Fibroblast of the aortic adventitia (primary cell): ENCODE measurements at regions not wholly inside any gene's neighbourhood (a gene's known extent, or its start where the extent isn't known, plus 50 kb on each side); places are given as distances from the start of the nearest gene placed in this dataset.
"Not testable (repeated sequence)": the region's sequence is repeated elsewhere in the genome, so short reads cannot be mapped to it uniquely, and the experiment has no call there.

Experiments
- DNase-seq: peaks from one replicate; pipeline ENCODE4 v3.0.0-alpha.2; 2010; ENCODE audit warnings: low read depth
- H3K4me3 ChIP-seq: 2 replicates; pipeline ENCODE4 v1.5.1; 2011; ENCODE audit warnings: low read depth, mild to moderate bottlenecking, control low read depth, low read length, moderate library complexity
- TF ChIP-seq, protein P1 (sequence below): IDR thresholded peaks from 2 replicates; pipeline ENCODE4 v1.5.1; 2011; ENCODE audit warnings: mild to moderate bottlenecking, low read length, control low read depth, inconsistent platforms; ENCODE audit not compliant: insufficient read depth

DNA sequence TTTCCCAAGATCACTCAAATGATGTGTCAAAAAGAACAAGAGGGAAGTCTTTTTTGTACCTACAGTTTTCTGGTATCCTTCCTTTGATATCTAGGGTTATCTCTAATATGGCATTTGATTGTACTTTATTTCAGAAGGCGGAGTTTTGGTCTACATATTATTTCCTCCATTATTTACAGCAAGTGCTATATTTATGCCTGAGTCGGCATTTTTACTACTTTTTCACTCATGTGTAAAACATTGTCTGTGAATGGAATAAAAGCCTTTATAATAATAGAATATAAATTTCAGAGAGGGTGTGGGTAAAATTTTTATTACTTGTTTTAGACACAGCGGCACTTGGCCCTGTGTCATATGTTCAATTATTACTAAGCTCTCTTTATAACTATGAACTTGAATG is 398.4 kb downstream of the BCKDHB start:
- TF ChIP-seq, protein P1, sequence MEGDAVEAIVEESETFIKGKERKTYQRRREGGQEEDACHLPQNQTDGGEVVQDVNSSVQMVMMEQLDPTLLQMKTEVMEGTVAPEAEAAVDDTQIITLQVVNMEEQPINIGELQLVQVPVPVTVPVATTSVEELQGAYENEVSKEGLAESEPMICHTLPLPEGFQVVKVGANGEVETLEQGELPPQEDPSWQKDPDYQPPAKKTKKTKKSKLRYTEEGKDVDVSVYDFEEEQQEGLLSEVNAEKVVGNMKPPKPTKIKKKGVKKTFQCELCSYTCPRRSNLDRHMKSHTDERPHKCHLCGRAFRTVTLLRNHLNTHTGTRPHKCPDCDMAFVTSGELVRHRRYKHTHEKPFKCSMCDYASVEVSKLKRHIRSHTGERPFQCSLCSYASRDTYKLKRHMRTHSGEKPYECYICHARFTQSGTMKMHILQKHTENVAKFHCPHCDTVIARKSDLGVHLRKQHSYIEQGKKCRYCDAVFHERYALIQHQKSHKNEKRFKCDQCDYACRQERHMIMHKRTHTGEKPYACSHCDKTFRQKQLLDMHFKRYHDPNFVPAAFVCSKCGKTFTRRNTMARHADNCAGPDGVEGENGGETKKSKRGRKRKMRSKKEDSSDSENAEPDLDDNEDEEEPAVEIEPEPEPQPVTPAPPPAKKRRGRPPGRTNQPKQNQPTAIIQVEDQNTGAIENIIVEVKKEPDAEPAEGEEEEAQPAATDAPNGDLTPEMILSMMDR, result no peak
- H3K4me3 ChIP-seq, result no peak overlapping the region
- no peak for DNase-seq

DNA sequence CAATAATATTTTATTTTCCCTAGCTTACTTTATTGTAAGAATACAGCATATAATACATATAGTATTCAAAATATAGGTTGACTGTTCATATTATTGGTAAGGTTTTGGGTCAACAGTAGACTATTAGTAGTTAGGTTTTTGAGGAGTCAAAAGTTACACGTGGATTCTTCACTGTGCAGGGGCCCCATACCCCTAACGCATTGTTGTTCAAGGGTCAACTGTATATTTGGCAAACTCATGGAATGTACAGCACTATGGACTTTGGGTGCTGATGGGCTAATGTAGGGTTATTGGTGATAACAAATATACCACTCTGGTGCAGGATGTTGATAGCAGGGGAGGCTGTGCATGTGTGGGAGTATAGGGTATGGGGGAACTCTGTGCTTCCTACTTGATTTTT is 397.2 kb downstream of the BCKDHB start:
- H3K4me3 ChIP-seq, result no peak overlapping the region
- no peak for DNase-seq
- TF ChIP-seq, protein P1, result no peak

DNA sequence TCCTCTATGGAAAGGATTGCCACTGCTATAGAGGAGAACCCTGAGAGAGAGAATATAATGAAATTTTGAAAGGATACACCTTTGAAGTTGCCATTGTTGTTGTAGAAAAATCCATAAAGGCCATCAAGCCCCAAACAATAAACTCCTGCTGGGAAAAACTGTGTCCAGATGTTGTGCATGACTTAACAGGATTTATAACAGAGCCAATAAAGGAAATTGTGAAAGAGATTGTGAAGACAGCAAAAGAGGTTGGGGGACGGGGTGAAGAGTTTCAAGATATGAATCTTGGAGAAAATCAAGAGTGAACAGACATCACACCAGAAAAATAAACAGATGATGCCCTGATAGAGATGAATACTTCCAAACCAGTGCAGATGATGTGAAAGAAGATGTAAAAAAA is 396.4 kb downstream of the BCKDHB start:
- TF ChIP-seq, protein P1, result no peak
- DNase-seq, result peak; percentile 18
- H3K4me3 ChIP-seq, result no peak overlapping the region

DNA sequence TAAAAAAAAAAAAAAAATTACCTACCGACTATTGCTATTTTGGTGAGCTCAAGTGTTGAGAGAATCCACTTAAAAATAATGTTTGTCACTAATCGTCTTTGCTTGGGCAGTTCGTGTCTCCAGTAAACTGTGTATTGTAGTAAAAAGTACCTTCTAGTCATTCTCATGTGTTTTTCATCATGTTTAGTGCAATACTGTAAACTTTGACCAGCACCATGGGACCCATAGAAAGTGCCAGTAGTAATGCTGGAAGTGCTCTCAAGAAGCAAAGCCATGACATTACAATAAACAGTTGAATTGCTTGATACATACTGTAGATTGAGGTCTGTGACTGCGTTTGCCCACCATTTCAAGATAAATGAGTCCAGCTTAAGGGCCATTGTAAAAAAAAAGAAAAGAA is 395.2 kb downstream of the BCKDHB start:
- no peak overlapping the region for H3K4me3 ChIP-seq
- DNase-seq, result no peak
- TF ChIP-seq, protein P1, result no peak

DNA sequence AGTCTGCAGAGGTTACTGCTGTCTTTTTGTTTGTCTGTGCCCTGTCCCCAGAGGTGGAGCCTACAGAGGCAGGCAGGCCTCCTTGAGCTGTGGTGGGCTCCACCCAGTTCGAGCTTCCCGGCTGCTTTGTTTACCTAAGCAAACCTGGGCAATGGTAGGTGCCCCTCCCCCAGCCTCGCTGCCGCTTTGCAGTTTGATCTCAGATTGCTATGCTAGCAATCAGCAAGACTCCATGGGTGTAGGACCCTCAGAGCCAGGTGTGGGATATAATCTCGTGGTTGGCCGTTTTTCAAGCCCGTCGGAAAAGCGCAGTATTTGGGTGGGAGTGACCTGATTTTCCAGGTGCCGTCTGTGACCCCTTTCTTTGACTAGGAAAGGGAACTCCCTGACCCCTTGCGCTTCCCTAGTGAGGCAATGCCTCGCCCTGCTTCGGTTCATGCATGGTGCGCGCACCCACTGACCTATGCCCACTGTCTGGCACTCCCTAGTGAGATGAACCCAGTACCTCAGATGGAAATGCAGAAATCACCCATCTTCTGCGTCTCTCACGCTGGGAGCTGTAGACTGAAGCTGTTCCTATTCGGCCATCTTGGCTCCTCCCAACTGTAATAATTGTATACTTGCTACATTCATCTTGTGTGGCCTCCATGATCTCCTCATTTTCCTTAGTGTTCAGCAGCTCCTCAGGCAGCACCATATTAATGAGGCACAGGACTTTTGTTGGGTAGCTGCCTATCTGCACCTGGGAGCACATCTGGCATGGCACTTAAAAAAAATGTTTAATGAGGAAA is 391.4 kb downstream of the BCKDHB start:
- DNase-seq, H3K4me3 ChIP-seq: not testable (repeated sequence)

DNA sequence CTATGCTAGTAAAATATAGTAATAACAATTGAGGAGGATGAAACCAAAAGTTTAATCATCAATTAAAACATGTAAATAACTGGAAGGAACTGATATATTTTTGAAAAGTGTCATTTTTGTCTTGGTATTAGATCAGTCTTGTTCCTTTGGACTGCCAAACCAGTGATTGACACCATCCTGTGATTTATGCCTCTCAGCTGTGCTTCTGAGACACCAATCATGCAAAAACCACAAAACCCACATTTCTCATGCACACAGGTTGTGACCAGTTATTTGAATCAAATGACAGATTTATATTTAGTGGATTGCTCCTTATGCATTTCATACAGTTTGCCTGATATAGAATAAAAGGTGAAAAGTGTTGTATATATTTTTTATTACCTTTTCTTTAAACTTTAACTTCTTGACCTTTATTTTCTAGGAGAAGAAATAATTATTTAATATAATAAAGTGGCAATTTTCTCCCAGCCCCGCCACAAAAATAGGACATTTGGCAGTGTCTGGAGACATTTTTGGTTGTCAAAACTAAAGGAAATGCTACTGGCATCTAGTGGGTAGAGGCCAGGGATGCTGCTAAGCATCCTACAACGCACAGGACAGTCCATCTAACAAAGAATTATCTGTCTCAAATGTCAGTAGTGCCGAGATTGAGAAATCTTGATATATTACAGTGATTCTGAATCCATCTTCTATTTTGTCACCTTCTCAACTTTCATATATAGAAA is 383.6 kb downstream of the BCKDHB start:
- DNase-seq, result no peak
- TF ChIP-seq, protein P1, result no peak
- no peak overlapping the region for H3K4me3 ChIP-seq

DNA sequence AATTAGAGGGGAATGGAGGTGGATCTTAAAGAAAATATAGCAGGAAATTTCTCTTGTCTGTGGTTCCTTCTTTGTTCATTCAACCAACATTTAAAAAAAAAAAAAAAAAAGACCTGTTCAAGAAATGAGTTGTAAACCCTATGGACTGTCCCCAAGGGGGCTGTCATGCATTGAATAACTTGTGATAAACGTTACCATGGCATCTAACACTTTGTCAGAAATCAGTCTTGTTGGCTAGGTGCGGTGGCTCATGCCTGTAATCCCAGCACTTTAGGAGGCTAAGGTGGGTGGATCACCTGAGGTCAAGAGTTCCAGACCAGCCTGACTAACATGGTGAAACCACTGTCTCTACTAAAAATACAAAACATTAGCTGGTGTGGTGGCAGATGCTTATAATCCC is 381.7 kb downstream of the BCKDHB start:
- H3K4me3 ChIP-seq, result no peak overlapping the region
- DNase-seq, result no peak
- TF ChIP-seq, protein P1, result no peak

DNA sequence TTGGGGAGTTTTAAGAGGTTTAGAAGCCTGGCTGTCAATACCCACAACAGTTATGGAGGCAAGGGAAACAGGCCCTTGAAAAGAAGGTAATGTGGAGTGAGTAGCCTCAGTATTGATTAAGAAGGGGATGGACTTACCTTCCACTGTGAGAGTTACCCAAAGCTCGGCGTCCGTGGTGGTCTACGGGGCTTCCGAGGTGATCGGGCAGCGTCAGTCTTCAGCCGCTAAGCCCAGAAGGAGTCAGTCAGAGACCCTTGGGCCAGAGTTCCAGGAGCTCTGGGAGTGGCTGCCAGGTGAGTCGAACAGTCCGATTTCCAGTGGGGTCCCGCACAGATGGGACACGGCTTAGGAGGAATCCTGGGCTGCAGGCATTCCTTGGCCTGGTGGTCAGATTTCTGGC is 379.0 kb downstream of the BCKDHB start:
- H3K4me3 ChIP-seq, DNase-seq: not testable (repeated sequence)
